Germinal center (tissue), 1 donor: ENCODE measurements at regions not wholly inside any gene's neighbourhood (a gene's known extent, or its start where the extent isn't known, plus 50 kb on each side); places are given as distances from the start of the nearest gene placed in this dataset.

Experiments
- DNase-seq: peaks from one replicate; pipeline ENCODE4 v3.0.0; 2012; ENCODE audit warnings: mixed read lengths, low spot score

DNA sequence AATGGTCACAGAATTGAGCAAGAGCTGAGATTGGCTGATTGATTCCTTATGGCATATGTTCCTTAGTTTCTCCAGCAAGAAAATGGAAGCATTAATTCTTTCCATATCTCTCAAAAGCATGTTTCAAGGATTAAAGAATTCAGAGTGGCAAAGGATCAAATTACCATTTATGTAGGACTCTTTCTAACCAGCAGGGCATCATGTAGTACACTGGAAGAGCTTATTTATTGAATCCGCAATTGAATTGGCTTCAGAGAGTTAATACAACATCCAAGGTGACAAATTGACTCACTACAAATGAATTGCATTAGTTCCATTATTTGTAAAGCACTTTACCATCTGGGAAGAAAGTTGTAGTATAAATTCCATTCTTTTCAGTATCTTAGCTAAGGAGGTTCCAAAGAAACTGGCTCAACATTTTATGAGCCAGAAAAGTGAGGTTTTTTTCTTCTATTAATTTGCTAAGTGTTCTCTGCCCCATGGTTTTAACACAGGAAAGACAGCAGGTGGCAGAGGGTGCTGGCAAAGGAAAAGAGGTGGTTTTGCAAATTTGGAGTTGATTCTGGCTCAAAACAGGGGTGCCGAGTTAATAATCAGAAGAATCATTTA, 409.9 kb downstream of the MTX2 start:
- no peak for DNase-seq

DNA sequence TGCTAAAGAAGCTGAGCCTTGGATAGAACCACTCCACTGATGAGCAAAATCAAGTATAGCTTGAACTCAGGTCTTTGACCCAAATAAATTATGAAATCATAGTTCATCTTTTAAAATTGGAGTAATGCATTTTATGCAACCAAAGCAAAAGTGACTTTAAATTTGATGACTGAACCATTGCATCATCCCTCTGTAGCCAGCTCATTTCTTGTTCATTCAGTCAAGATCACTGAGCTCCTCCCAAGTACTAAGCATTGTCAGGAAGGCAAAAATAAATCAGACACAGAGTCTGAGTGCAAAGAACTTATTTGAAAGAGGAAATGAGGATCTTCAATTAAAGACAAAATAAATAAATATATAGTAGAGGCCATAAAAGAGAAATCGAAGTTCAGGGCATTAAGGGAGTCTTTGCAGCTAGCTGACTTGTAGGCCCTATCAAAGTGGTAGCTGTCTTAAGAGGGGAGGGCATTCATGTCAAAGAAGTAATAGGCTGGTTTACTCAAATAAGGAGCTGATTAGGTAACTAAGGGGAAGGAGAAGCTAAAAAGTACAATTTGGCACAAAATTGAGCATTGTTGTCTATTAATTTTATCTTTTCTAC, 411.8 kb downstream of the MTX2 start:
- no peak for DNase-seq

DNA sequence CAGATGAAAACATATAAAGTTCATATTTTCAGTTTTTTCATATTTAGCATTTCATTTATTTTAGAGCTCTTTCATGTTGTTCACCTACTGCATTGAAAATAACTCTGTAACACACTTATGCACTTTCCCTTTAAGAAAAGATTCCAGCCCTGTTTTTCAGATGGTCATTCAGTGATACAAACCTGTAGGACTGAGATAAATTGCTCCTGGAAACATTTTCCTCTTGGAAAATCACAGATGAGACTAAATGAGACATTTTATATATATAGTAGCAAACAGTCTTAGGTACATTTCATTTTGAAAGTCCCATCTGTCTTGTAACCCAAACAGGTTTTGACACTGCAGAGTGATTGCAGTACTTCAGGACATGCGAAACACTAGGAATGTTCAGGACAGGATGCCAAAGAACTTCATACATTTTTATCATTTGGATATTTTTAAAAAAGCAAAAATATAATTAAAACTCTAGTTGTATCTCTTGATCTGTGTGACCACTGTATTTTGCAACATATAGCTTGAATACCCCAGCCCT, 412.4 kb downstream of the MTX2 start:
- DNase-seq = no peak

DNA sequence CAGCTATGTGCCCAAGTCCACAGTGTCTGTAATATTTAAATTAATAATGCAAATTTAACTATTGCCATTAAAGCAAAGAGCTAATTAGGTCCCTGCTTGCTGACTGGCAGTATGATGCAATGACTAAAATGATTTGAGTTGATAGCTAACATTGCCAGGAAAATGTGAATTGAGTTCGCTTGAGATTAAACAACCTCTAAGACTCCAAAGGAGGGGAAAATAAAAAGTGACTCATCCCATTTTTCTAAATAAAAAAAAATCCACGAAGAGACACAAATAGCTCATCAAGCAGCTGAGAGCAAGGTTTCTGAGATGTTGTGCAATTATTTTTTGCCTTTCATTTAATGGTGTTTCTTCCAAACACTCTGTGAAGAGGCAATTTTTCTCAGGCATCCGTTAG, 413.0 kb downstream of the MTX2 start:
- no peak for DNase-seq

DNA sequence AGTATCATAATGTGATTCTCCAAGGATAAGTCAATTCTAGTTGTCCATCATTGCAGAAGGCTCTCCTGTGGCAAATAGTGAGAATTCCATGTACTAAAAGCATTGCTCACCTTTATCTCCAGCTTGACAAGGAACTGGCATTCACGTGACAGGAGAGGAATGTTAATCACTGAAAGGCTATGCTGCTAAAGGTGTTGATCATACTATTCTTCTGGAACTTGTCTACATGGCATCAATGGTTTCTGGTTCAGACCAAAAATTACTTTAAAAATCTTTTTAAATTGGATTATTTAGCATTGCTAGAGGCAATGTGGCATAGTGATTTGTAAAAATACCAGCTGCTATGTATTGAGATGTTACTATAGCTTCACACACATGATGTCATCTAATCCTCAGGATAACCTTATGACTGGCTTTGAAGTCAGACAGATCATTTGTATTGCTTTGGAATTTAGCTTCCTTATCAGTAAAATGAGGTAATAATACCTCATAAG, 414.4 kb downstream of the MTX2 start:
- DNase-seq = no peak

DNA sequence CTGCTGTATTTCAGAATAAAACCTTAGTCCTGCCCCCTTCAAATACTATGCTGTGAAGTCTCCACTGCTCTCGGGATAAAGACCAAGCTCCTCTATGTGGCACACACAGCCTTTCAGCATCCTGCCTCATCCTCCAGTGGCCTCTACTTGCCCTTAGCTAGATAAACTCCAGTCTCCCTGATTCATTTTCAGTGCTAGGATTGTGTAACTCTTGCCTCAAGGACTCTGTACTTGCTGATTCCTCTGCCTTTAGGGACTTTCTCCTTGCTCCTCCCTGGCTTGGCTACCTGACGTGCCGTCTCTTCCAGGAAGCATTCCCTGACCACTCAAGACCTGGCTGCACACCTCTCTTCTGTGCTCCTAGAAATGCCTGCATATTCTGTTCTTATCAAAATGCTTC, 416.7 kb downstream of the MTX2 start:
- DNase-seq = no peak

DNA sequence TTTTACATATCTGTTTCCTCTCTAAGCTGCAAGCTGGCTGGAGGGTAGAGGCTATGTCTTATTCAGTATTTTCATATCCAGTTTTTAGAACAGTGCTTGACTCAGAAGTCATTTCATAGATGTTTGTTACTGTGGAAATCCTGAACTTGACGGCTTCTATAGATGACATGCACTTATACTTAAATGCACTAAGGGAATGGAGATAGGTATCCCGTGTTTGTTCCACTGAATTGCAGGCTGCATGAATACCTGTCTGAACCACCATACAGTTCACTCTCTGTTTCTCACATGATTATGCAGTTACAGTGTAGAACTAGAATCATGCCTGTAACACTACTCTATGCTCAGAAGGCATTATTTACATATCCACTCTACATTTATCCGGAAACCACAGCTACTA, 417.1 kb downstream of the MTX2 start:
- no peak for DNase-seq

DNA sequence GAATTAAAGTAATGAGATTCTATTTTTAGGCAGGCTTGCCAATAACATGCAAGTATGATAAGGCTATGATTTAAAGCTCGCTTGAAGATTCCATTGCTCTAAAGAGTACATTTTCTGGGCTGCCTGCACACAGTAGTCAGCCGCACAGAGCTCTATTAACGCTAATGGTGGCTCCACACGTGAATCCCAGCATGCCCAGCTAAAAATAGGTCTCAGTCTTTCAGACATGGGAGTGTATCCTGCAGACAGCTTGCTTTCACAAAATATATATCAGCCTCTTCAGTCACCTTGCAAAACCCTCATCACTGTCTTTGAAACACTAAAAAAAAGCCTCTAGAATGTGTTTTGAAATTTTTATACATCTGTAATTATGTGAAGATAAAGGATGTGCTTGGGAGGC, 418.1 kb downstream of the MTX2 start:
- no peak for DNase-seq

DNA sequence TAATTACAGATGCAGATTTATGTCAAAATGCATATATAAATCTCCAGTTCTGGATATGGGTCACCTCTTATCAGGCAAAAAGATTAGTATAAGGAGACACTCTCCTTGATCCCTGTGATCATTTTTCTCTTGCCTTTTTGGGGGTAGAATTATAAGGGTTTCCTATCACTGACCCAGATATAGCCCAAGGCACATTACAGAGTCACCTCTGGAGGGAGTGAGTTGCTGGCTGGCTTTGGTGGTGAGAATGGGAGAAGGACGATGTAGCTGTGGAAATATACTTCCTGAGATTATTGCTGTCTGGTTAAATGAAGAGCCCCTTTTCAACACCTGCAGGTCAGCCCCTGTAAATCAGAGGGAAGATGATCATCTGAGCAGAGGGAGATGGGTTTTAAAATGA, 418.7 kb downstream of the MTX2 start:
- no peak for DNase-seq

DNA sequence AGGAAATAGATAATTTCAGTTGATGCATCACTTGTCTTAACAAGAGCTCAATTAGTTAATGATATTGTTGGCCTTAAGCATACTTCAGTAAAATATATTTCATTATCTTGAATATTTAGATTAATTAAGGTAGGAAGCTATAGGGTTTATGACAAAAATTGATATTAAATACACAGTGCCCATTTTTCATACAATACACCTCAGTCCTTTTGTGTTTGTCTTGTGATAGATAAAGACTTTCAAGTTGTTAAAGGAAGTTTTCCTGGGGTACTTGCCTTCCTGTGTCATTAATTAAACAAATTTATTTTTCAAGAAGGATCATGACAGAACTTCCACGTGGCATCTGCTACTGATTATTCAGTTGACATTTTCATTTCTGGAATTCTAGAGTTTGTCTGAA, 420.5 kb downstream of the MTX2 start:
- DNase-seq = no peak

DNA sequence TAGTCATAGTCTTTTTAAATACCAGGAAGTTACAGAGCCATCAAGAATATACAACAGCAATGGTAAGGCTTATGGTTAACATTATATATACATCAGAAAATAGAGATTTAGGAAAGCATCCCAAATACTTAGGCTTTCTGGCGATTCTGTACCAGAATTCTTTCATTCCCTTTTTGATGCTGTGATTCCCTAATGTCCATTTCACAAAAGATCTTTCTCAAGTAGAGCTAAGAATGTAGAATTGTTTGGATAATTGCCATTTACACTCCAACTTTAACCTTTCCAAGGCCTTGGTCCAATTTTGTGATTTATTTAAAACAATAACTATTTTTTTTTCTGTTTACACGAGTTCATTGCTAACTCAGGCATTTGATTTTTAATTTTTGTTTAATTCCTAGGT, 422.2 kb downstream of the MTX2 start:
- DNase-seq = no peak

DNA sequence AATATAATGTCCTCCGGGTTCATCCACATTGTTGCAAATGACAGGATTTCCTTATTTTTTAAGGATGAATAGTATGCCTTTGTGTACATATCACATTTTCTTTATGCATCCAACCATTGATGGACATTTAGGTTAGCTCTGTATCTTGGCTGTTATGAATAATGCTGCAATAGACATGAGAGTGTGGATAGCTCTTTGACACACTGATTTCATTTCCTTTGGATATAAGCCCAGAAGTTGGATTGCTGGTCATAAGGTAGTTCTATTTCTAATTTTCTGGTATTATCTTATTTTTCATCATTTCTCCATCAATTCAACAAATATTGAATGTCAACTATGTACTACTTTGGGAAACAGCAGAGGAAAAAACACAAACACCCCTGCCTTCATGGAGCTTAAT, 423.3 kb downstream of the MTX2 start:
- no peak for DNase-seq

DNA sequence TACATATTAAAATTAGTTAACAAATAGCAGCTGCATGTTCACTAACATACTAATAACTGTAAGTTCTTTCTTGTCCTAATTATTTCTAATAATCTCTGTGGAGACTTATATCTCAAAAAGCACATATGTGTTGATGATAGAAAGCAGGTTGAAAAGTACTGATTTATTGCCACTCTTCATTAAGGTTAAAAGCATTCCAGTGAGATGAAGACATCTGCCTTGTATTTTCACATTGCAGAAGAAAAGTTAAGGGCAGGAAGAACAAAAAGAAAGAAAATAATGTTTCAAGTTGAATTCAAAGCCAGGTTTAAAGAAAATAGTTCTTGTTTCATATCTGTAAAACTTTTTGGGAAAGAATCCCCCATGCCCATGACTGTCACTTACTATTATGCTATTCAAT, 429.9 kb downstream of the MTX2 start:
- no peak for DNase-seq

DNA sequence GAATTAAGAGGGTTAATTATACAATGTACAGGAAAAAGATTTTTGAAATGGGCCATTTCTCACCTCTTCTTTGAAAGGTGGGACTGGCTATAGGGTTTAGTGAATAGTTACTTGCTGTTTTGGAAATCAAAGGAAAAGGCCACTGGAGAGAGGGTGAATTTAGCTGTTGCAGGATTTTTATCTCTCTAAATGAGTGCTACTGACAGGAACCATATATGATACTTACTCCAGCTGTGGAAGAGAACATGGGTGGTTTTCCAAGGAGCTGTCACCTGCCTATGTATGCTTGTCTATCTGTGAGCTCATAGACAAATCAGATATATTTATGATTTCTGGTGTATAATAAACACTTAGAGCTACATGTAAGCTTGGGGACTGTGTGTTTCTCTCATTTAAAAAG, 430.4 kb downstream of the MTX2 start:
- no peak for DNase-seq

DNA sequence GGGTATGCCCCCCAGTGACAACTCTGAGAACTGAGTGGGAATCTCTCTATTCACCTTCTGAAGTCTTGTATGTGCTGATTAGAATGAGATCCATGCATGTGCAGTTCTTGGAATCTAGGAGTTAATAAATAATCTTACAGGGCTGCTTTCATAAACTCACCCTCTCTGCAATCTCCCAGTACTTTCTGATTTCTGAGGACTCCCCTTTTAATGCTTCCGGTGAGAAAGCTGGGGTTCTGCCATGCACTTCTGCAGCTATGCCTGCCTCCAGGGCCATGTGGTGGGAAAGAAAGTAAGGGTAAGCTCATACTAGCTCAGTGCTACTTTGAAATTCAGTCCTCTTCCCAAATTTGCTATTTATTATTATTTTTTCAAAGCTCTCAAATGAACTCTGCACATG, 432.9 kb downstream of the MTX2 start:
- DNase-seq = no peak

DNA sequence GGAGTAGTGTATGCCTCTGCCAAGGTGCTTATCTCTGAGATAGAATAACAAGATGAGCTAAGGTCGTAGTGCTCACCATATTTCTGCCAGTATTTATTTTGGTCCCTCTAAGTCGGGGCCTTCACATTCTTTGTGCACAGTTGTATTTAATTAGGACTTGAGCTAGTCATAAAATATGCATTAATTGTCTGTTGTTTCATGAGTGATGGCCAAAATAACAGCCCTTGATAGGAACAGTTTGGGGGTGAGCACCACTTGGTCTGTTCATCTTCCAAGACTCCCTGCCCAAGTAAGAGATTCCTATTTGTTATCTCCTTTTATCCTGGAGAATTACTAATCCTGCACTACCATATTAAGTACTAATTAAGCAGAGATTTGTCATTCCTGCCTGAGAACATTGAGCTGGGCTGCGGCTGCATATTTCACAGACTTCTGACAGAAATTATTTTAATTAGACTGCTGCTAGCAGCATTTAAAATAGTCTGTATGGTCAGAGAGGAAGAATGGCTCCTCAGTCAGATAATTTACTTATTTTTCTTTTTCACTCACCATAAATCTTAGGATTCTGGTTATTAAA, 435.1 kb downstream of the MTX2 start:
- DNase-seq = no peak

DNA sequence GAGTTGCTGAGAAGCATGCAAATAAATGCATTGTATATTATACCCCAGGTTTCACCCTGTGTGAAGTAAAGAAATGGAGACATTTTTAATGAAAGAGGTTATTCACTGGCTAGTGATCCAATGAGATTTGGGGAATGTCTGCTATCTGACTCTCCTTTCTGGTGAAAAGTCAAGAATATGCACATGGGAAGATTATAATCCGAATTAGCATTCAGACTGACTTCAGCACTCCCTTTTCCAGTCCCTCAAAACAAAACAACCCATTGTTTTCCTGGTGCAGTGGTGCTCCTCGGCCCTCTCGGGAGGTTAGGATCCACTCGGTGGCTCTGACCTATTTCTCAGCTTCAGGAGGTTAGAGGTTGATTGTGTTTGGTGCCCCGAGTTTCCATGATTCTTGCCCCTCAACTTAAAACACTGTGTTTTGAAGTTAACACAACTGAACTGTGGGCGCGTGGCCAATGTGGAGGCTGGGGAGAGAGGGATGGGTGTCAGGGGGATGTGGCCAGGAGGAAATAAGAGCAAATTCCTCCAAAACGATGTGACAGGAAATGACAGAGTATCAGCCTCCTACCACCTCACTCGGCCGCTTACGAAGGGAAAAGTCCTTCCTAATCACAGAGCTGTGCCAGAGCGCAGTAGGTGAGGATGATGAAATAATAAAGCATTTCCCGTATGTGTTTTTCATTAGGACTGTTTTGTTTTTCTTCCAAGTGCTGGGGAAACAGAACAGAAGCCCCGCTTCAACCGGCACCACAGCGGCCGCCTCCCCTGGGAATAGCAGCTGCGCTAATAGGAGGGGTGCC, 440.1 kb downstream of the MTX2 start:
- DNase-seq = no peak

DNA sequence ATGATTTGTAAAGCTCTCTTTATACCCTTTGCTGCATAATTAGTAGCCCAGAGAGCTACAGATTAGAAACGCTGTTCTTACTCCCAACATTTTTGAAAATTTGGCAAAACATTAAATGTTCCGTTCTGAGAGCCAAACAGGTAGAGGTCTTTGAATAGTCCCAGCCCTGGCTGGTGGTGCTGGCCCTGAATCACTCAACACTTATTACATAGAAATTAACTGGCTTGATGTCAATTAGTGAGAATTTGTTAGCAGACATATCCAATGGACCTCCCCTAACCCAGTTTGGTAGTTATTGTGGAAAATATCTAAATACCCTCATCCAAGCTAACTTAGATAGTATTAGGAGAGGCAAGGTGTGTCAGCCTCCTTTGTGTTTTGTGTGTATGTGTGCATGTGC, 440.7 kb downstream of the MTX2 start:
- no peak for DNase-seq

DNA sequence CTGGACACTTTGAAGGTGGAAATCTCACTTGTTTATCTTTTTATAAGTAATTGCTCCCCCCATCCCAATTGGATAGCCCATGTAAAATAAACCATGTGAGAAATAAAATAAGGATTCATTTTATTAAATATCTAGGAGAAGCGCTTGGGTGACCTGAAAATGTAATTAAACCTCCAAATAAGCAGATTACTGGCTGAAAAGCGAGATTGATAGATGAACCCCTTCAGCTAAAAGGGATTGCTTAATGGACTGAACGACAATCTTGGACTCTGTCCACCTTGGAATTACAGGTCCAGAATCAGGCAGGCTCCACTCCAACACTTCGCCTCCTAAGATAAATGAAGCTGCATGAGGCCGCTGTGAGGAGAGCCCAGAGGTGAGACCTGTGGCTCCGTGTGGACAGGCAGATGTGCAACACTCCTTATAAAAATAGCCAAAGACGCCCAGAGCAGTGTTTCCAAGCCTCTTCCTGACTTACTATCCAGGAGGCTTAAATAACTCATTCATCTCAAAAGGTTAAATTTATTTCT, 441.5 kb downstream of the MTX2 start:
- DNase-seq = no peak

DNA sequence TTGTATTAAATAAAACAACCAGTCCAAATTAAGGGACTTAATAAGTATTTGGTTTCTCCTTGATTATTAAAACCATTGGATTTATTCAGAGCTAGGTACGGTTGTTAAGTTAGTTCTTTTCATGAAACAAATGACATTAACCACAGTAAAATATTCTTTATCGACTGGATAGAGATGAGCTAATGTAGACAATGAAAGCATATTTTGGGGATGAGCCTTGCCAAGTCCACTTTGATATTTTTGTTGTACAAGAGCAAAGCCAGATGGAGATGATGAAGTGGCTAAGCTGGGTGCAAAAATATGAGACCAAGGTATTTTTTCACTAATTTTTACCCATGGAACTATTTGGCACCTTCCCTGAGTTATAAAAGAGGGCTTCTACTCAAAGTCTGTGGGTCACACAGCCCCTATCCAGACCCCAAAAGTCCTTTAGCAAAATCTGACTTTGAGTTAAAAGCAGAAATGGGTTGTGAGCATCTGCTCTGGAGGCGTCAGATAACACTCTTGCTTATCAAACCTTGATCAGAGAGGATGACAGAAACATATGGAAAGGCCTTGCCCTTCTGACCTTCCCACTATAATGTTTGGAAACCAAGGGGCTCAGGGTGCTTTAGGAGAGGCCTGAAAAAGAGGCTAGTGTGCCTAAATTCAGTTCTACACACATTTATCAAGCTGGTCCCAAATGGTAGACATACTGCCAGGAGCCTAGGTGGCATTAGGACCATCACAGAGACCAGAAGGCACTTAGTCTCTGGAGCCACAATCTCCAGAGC, 456.8 kb downstream of the MTX2 start:
- no peak for DNase-seq

DNA sequence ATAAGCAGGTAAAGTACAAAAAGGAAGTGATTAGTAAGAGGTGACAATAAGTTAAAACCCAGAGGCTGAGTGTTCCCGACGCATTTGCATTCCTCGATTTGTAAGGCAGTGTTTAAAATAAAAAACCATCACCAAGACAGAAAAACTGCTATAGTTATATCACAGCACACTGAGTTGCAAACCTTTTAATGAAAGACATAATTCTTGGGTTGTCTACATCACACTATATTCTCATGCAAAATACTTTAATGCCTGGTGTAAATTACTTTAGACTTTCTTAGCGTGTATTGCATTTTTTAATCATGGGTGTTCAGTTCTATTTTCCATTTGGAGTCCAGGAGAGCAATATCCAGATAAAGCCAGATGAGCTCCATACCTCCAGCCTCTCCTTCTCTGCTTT, 458.5 kb downstream of the MTX2 start:
- no peak for DNase-seq
